Prostate gland (tissue), 2 donors: ENCODE measurements at regions not wholly inside any gene's neighbourhood (a gene's known extent, or its start where the extent isn't known, plus 50 kb on each side); places are given as distances from the start of the nearest gene placed in this dataset.

ENCODE experiments used
- POLR2A ChIP-seq: fragments of 450-650 bp; IDR thresholded peaks from one replicate; pipeline ENCODE4 v1.6.1; 2016; ENCODE audit warnings: antibody characterized with exemption, mild to moderate bottlenecking
- POLR2AphosphoS5 ChIP-seq: sonication (generic); formaldehyde crosslinking; IDR thresholded peaks from one replicate; pipeline ENCODE4 v1.6.1; 2017; ENCODE audit warnings: antibody characterized with exemption
- TF ChIP-seq, protein P1 (sequence below), 4 experiments: fragments of 200-600 bp in 2 of 4; fragments of 450-650 bp in 2 of 4; sonication (generic) in 2 of 4; IDR thresholded peaks; 1 replicate in 3 of 4; 2 replicates in 1 of 4; pipeline ENCODE4 v1.5.1; 2016 to 2019; ENCODE audit warnings: antibody characterized with exemption in 4 of 4, mild to moderate bottlenecking in 2 of 4, moderate library complexity in 2 of 4

DNA sequence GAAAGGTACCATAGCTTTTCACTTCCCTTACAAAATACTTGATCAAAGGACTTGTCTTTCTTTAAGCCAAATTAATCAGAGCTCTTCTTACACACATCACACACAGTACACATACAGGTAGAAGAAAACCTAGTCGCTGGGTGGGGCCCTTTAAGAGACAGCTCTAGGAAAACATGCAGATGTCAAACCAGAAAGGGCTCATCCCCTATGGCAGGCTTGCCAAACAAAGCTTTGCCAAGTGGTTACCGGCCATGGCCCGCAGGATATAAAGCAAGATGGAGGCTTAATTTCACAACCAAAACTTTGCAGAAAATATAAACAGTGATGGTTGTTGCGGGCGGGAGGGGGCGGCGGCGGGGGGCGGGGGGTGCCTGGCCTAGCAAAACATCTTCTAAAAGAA lies 2156.0 kb upstream of the PIK3C3 start:
- TF ChIP-seq, protein P1, sequence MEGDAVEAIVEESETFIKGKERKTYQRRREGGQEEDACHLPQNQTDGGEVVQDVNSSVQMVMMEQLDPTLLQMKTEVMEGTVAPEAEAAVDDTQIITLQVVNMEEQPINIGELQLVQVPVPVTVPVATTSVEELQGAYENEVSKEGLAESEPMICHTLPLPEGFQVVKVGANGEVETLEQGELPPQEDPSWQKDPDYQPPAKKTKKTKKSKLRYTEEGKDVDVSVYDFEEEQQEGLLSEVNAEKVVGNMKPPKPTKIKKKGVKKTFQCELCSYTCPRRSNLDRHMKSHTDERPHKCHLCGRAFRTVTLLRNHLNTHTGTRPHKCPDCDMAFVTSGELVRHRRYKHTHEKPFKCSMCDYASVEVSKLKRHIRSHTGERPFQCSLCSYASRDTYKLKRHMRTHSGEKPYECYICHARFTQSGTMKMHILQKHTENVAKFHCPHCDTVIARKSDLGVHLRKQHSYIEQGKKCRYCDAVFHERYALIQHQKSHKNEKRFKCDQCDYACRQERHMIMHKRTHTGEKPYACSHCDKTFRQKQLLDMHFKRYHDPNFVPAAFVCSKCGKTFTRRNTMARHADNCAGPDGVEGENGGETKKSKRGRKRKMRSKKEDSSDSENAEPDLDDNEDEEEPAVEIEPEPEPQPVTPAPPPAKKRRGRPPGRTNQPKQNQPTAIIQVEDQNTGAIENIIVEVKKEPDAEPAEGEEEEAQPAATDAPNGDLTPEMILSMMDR (IDR thresholded peaks at IDR 0.05) = no peak
- TF ChIP-seq POLR2A (no peak), POLR2AphosphoS5 (no peak)
